Astrocyte (in vitro differentiated cells and primary cell): ENCODE measurements at regions not wholly inside any gene's neighbourhood (a gene's known extent, or its start where the extent isn't known, plus 50 kb on each side); places are given as distances from the start of the nearest gene placed in this dataset.

Source experiments
- DNase-seq: peaks from one replicate; pipeline ENCODE4 v3.0.0-alpha.2; 2010; ENCODE audit warnings: low read depth
- FAIRE-seq: peaks from 2 replicates; lab custom pipeline; 2011; peaks lifted over from hg19 to GRCh38; lab: Jason Lieb, UNC
- H2AFZ ChIP-seq: 2 replicates; pipeline ENCODE4 v1.6.0; 2012; ENCODE audit warnings: low read depth, low read length, inconsistent platforms
- H3K27ac ChIP-seq: 2 replicates; pipeline ENCODE4 v1.5.1; 2011; ENCODE audit warnings: low read depth, low read length, inconsistent platforms
- H3K27me3 ChIP-seq: 2 replicates; pipeline ENCODE4 v1.6.0; 2011; ENCODE audit warnings: low read length, inconsistent platforms; ENCODE audit not compliant: insufficient read depth
- H3K36me3 ChIP-seq: 2 replicates; pipeline ENCODE4 v1.5.1; 2011; ENCODE audit warnings: low read length, inconsistent platforms; ENCODE audit not compliant: insufficient read depth
- H3K4me1 ChIP-seq: 2 replicates; pipeline ENCODE4 v1.5.1; 2011; ENCODE audit warnings: low read length, inconsistent platforms; ENCODE audit not compliant: insufficient read depth
- H3K4me2 ChIP-seq: 2 replicates; pipeline ENCODE4 v1.6.0; 2012; ENCODE audit warnings: low read length, inconsistent platforms
- H3K4me3 ChIP-seq: 2 replicates; pipeline ENCODE4 v1.5.1; 2011; ENCODE audit warnings: low read depth, mild to moderate bottlenecking, low read length, inconsistent platforms; ENCODE audit not compliant: insufficient read depth
- H3K79me2 ChIP-seq: 2 replicates; pipeline ENCODE4 v1.6.0; 2012; ENCODE audit warnings: mild to moderate bottlenecking, low read length, inconsistent platforms; ENCODE audit not compliant: insufficient read depth
- H3K9ac ChIP-seq: 2 replicates; pipeline ENCODE4 v1.6.0; 2012; ENCODE audit warnings: mild to moderate bottlenecking, low read length, inconsistent platforms
- H3K9me3 ChIP-seq: 2 replicates; pipeline ENCODE4 v1.5.1; 2012; ENCODE audit warnings: low read depth, mild to moderate bottlenecking, low read length, inconsistent platforms; ENCODE audit not compliant: insufficient read depth
- H4K20me1 ChIP-seq: 2 replicates; pipeline ENCODE4 v1.6.0; 2012; ENCODE audit warnings: low read length, inconsistent platforms; ENCODE audit not compliant: insufficient read depth
- H3K27ac Mint-ChIP-seq: one replicate; pipeline ENCODE4 v1.8.0; 2021; ENCODE audit warnings: mild to moderate bottlenecking, mixed read lengths; ENCODE audit not compliant: unreplicated experiment
- H3K27me3 Mint-ChIP-seq: one replicate; pipeline ENCODE4 v1.8.0; 2021; ENCODE audit warnings: low read depth, mixed read lengths; ENCODE audit not compliant: unreplicated experiment
- H3K36me3 Mint-ChIP-seq: one replicate; pipeline ENCODE4 v1.8.0; 2021; ENCODE audit warnings: low read depth, mixed read lengths; ENCODE audit not compliant: unreplicated experiment
- H3K4me1 Mint-ChIP-seq: one replicate; pipeline ENCODE4 v1.8.0; 2021; ENCODE audit warnings: low read depth, mixed read lengths; ENCODE audit not compliant: unreplicated experiment
- H3K4me3 Mint-ChIP-seq: one replicate; pipeline ENCODE4 v1.8.0; 2021; ENCODE audit warnings: mild to moderate bottlenecking, moderate library complexity, mixed read lengths; ENCODE audit not compliant: unreplicated experiment
- H3K9me3 Mint-ChIP-seq: one replicate; pipeline ENCODE4 v1.8.0; 2021; ENCODE audit warnings: mild to moderate bottlenecking, mixed read lengths; ENCODE audit not compliant: unreplicated experiment
- EZH2 ChIP-seq: IDR thresholded peaks from 2 replicates; pipeline ENCODE4 v1.6.1; 2012; ENCODE audit warnings: mild to moderate bottlenecking, low read length, inconsistent platforms; ENCODE audit not compliant: insufficient read depth
- TF ChIP-seq, protein P1 (sequence below): IDR thresholded peaks from 2 replicates; pipeline ENCODE4 v1.5.1; 2011; ENCODE audit warnings: low read depth, mild to moderate bottlenecking, inconsistent platforms, low read length, moderate library complexity; ENCODE audit not compliant: insufficient read depth

DNA sequence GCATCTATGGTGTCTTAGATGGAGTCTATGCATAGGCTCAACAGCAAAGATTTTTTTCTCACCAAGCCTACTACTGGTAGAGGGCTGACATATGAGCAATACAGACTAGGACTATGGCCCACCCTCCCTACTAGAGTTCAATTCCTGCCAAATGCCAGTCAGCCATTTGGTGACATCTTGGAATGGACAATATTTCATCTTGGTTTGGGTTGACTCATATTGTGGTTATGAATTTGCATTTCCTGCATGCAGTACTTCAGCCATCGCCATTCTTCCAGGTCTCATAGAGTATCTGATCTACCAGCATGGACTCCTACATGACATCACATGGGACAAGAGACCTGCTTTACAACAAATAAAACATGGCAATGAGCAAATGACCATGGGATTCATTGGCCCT is 778.1 kb upstream of the SOX9 start:
- no peak for FAIRE-seq
- Histone ChIP-seq H4K20me1 (no peaks in the 10 kb centered on the region), H3K9me3 (no peaks in the 10 kb centered on the region)

DNA sequence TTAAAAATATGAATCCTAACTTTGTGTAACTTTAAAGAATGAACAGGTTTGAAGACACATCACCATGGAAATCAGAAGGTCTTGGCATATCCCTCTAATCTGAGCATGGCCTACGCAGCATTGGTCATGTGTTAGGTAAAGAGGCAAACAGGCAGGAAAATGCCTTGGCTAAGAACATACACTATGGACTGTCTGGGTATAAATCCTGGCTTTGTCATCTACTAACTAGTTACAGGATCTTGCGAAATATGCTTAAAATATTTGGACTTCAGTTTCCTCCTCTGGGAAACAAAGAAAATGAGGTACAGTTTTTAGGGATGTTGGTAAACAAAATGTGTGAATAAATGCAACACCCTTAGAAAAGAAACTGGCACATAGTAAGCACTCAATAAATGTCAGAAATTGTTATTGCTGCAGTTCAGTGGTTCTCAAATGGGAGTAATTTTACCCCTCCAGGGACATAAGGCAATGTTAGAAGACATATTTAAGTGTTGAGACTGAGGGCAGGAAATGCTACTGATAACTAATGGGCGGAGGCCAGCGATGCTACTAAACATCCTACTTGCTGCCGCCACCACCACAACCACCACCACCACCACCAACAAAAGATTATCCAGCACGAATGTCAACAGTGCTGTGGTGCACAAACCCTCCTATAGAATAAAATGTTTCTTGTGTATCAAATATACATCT is 770.8 kb upstream of the SOX9 start:
- H2AFZ ChIP-seq: no peak overlapping the region
- no peaks in the 10 kb centered on the region for H4K20me1 ChIP-seq
- TF ChIP-seq EZH2: no peak
- TF ChIP-seq, protein P1, sequence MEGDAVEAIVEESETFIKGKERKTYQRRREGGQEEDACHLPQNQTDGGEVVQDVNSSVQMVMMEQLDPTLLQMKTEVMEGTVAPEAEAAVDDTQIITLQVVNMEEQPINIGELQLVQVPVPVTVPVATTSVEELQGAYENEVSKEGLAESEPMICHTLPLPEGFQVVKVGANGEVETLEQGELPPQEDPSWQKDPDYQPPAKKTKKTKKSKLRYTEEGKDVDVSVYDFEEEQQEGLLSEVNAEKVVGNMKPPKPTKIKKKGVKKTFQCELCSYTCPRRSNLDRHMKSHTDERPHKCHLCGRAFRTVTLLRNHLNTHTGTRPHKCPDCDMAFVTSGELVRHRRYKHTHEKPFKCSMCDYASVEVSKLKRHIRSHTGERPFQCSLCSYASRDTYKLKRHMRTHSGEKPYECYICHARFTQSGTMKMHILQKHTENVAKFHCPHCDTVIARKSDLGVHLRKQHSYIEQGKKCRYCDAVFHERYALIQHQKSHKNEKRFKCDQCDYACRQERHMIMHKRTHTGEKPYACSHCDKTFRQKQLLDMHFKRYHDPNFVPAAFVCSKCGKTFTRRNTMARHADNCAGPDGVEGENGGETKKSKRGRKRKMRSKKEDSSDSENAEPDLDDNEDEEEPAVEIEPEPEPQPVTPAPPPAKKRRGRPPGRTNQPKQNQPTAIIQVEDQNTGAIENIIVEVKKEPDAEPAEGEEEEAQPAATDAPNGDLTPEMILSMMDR: no peak
- no peak overlapping the region for H3K27ac Mint-ChIP-seq
- no peaks in the 10 kb centered on the region for H3K79me2 ChIP-seq
- no peaks in the 10 kb centered on the region for H3K36me3 Mint-ChIP-seq
- H3K4me1 Mint-ChIP-seq: no peaks in the 10 kb centered on the region
- H3K36me3 ChIP-seq: no peaks in the 10 kb centered on the region
- H3K9ac ChIP-seq: no peak overlapping the region
- no peaks in the 10 kb centered on the region for H3K9me3 ChIP-seq
- H3K4me3 ChIP-seq: no peak overlapping the region
- peaks cover 7% of the 10 kb centered on the region for H3K9me3 Mint-ChIP-seq
- H3K4me3 Mint-ChIP-seq: no peak overlapping the region
- no peak for DNase-seq
- no peak for FAIRE-seq
- no peak overlapping the region for H3K4me2 ChIP-seq
- H3K27ac ChIP-seq: no peak overlapping the region
- no peaks in the 10 kb centered on the region for H3K4me1 ChIP-seq
- H3K27me3 Mint-ChIP-seq: no peaks in the 10 kb centered on the region
- no peaks in the 10 kb centered on the region for H3K27me3 ChIP-seq

More for the DNA sequence above, 778.1 kb upstream of the SOX9 start:
- TF ChIP-seq, protein P1: no peak
- no peak for TF ChIP-seq EZH2
- no peaks in the 10 kb centered on the region for H3K4me1 Mint-ChIP-seq
- no peaks in the 10 kb centered on the region for H3K4me1 ChIP-seq
- H3K4me3 ChIP-seq: no peak overlapping the region
- no peaks in the 10 kb centered on the region for H3K36me3 ChIP-seq
- H3K9me3 Mint-ChIP-seq: peaks cover 2% of the 10 kb centered on the region
- H3K27ac ChIP-seq: no peak overlapping the region
- H3K27ac Mint-ChIP-seq: no peak overlapping the region
- no peak overlapping the region for H3K4me2 ChIP-seq
- H3K27me3 Mint-ChIP-seq: no peaks in the 10 kb centered on the region
- peak; percentile 23 for DNase-seq
- H3K4me3 Mint-ChIP-seq: no peak overlapping the region
- H3K27me3 ChIP-seq: no peaks in the 10 kb centered on the region
- H3K36me3 Mint-ChIP-seq: no peaks in the 10 kb centered on the region
- H3K9ac ChIP-seq: no peak overlapping the region
- no peaks in the 10 kb centered on the region for H3K79me2 ChIP-seq
- H2AFZ ChIP-seq: no peak overlapping the region

DNA sequence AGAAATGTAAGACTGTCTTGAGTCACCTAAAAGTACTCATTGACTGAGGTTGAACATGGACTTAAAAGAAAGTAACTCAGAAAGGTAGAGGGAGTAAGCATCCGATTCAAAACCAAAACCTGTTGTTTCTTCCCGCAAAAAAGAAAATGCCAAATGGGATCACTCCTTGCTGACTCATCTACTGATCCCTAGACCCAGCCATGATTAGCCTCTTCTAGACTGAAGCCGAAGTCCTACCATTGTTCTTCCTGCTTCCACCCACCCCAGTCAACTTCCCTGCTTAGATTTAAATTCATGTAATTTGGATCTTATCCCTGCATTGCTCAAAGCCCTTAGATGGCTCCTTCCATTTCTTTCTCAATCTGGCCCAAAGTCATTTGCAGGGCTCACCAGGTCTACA is 760.5 kb upstream of the SOX9 start:
- Histone ChIP-seq H3K9ac (no peak overlapping the region), H3K4me2 (no peak overlapping the region), H4K20me1 (no peaks in the 10 kb centered on the region), H3K9me3 (no peaks in the 10 kb centered on the region), H3K27me3 (no peaks in the 10 kb centered on the region), H3K79me2 (no peaks in the 10 kb centered on the region), H3K36me3 (no peaks in the 10 kb centered on the region), H3K4me3 (no peak overlapping the region), H3K27ac (no peak overlapping the region), H2AFZ (no peak overlapping the region), H3K4me1 (peaks cover 6% of the 10 kb centered on the region)
- Mint-ChIP-seq H3K36me3 (no peaks in the 10 kb centered on the region), H3K27me3 (no peaks in the 10 kb centered on the region), H3K27ac (peak overlapping the region; percentile 16), H3K9me3 (peaks cover 3% of the 10 kb centered on the region), H3K4me1 (peaks cover 10% of the 10 kb centered on the region), H3K4me3 (no peak overlapping the region)
- no peak for FAIRE-seq
- DNase-seq: peak; percentile 54
- TF ChIP-seq EZH2: no peak
- TF ChIP-seq, protein P1: no peak
